Suprapubic skin (tissue), 3 donors: ENCODE measurements at regions not wholly inside any gene's neighbourhood (a gene's known extent, or its start where the extent isn't known, plus 50 kb on each side); places are given as distances from the start of the nearest gene placed in this dataset.

Source experiments
- EP300 ChIP-seq: sonication (generic); formaldehyde crosslinking; IDR thresholded peaks from one replicate; pipeline ENCODE4 v1.6.1; 2017; ENCODE audit warnings: antibody characterized with exemption
- POLR2A ChIP-seq, 2 donors: fragments of 450-650 bp; IDR thresholded peaks; one replicate each; pipeline ENCODE4 v1.6.1; 2017; ENCODE audit warnings: antibody characterized with exemption in 2 of 2, mild to moderate bottlenecking in 2 of 2, moderate library complexity in 2 of 2
- TF ChIP-seq, protein P1 (sequence below), 2 donors: fragments of 200-600 bp in 1 of 2; fragments of 450-650 bp in 1 of 2; sonication (generic) in 1 of 2; IDR thresholded peaks; one replicate each; pipeline ENCODE4 v1.5.1; 2016 to 2019; ENCODE audit warnings: antibody characterized with exemption in 2 of 2, mild to moderate bottlenecking in 1 of 2, moderate library complexity in 1 of 2

DNA sequence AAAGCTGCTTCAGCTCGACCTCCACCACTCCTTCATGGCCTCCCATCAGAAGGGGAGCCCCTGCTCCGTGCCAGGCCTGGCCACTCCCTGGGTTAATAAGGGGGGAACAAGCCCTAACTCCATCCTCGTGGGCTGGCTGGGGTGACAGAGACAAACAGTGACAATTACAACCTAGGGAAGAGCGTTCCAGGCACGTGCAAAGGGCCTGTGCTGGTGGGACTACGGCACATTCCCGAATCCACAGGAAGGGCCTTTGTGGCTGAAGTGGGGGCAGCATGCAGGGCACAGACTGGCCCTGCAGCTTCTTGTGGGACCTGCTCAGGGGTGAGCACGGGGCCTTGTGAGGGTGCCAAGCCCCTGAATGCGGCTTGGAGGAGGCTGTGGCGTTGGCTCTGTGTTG, 157.4 kb downstream of the C9orf50 start:
- TF ChIP-seq POLR2A (IDR thresholded peaks at IDR 0.05) (no peak), EP300 (no peak)
- TF ChIP-seq, protein P1, sequence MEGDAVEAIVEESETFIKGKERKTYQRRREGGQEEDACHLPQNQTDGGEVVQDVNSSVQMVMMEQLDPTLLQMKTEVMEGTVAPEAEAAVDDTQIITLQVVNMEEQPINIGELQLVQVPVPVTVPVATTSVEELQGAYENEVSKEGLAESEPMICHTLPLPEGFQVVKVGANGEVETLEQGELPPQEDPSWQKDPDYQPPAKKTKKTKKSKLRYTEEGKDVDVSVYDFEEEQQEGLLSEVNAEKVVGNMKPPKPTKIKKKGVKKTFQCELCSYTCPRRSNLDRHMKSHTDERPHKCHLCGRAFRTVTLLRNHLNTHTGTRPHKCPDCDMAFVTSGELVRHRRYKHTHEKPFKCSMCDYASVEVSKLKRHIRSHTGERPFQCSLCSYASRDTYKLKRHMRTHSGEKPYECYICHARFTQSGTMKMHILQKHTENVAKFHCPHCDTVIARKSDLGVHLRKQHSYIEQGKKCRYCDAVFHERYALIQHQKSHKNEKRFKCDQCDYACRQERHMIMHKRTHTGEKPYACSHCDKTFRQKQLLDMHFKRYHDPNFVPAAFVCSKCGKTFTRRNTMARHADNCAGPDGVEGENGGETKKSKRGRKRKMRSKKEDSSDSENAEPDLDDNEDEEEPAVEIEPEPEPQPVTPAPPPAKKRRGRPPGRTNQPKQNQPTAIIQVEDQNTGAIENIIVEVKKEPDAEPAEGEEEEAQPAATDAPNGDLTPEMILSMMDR (IDR thresholded peaks at IDR 0.05): no peak
